ENCODE measurements at regions not wholly inside any gene's neighbourhood (a gene's known extent, or its start where the extent isn't known, plus 50 kb on each side); places are given as distances from the start of the nearest gene placed in this dataset.

- Mint-ChIP-seq H3K27me3 (peaks cover 8% of the 10 kb centered on the region), H3K4me1 (peaks cover 47% of the 10 kb centered on the region), H3K27ac (no peak overlapping the region), H3K36me3 (ENCODE audit: low read depth) (peaks cover 9% of the 10 kb centered on the region), H3K4me3 (no peak overlapping the region), H3K9me3 (peaks cover 3% of the 10 kb centered on the region)
- POLR2A ChIA-PET, result no interaction called here
- DNase-seq, result peak; percentile 67
- CTCF ChIA-PET, result no interaction called here
These were observed 433.8 kb upstream of the SUCLG2 start for GRCh38 chr3:68088216-68088615.

GRCh38 chr3:68072062-68072461 is 417.6 kb upstream of the SUCLG2 start:
- peaks cover 6% of the 10 kb centered on the region for H3K36me3 Mint-ChIP-seq (ENCODE audit: low read depth)

DNA sequence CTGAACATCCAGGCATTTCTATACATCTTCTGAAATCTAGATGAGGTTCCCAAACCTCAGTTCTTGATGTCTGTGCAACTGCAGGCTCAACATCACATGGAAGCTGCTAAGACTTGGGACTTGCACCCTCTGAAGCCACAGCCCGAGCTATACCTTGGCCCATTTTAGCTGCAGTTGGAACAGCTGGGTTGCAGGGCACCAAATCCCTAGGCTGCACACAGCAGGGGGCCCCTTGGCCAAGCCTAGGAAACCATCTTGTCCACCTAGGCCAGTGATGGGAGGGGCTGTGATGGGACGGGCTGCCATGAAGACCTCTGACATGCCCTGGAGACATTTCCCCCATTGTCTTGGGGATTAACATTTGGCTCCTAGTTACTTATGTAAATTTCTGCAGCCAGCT is 415.8 kb upstream of the SUCLG2 start:
- Mint-ChIP-seq H3K36me3 (ENCODE audit: low read depth) (peaks cover 6% of the 10 kb centered on the region), H3K9me3 (peaks cover 24% of the 10 kb centered on the region), H3K27me3 (peaks cover 10% of the 10 kb centered on the region), H3K27ac (no peak overlapping the region), H3K4me3 (no peak overlapping the region), H3K4me1 (no peaks in the 10 kb centered on the region)
- ChIA-PET CTCF (no interaction called here), POLR2A (no interaction called here)
- DNase-seq, result no peak

More at GRCh38 chr3:68072062-68072461, 417.6 kb upstream of the SUCLG2 start:
- POLR2A ChIA-PET, result no interaction called here
- Mint-ChIP-seq H3K9me3 (peaks cover 26% of the 10 kb centered on the region), H3K4me1 (no peaks in the 10 kb centered on the region), H3K27me3 (peaks cover 10% of the 10 kb centered on the region), H3K27ac (no peak overlapping the region), H3K4me3 (no peak overlapping the region)
- no peak for DNase-seq
- CTCF ChIA-PET, result no interaction called here

GRCh38 chr3:68067314-68067713 is 412.9 kb upstream of the SUCLG2 start:
- Mint-ChIP-seq H3K4me3 (no peak overlapping the region), H3K4me1 (no peaks in the 10 kb centered on the region)
- POLR2A ChIA-PET, result no interaction called here

DNA sequence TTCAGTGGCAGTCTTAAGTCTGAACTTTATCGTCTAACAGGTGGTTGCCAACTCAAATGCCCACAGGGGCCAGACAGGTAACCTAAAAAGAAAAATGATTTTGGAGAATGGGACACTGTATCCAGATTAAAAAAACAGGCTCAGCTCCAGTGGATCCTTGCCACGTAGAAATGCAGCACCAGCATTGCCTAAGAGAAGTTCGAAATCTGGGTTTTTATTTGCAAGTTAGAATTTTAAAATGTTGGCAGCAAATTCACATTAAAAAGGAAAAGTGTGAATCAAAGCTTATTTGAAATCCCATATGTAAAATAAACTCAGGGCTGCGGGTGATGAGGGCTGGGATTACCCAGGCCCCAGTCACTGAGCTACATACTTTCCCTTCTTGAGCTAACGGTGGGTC is 408.5 kb upstream of the SUCLG2 start:
- ChIA-PET CTCF (interaction anchor here (0.8 kb wide), 1 partner anchor 705 kb away, joined by 3 read pairs; no protein-coding TSS in a partner anchor), POLR2A (no interaction called here)
- Mint-ChIP-seq H3K36me3 (ENCODE audit: low read depth) (peaks cover 11% of the 10 kb centered on the region), H3K27ac (no peak overlapping the region), H3K4me1 (peaks cover 23% of the 10 kb centered on the region), H3K27me3 (peaks cover 6% of the 10 kb centered on the region), H3K9me3 (peaks cover 3% of the 10 kb centered on the region), H3K4me3 (no peak overlapping the region)
- DNase-seq, result no peak

More at GRCh38 chr3:68067314-68067713, 412.9 kb upstream of the SUCLG2 start:
- no peak for DNase-seq
- Mint-ChIP-seq H3K27me3 (peaks cover 10% of the 10 kb centered on the region), H3K27ac (no peak overlapping the region), H3K36me3 (ENCODE audit: low read depth) (peaks cover 6% of the 10 kb centered on the region), H3K9me3 (peaks cover 23% of the 10 kb centered on the region)
- CTCF ChIA-PET, result interaction anchor here (1.2 kb wide), 1 partner anchor 26 kb away, joined by 3 read pairs; no protein-coding TSS in a partner anchor

DNA sequence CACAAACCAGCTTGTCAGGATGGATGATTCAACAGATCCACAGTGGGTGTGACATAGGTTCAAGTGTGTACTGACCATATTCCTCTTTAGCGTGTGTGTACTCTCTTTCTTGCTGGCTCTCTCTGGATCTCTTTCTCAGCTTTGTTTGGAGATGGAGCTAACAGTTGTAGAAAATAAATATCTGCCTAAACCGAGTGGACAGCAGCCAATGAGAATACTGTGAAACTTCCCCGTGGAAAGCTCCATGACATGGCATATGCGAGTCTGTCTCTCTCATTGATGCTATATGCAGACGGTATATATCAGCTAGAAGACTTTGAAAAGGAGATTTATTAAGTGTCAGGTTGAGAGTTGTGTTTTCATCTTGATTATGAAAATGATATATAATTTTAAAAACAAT is 406.5 kb upstream of the SUCLG2 start:
- H3K27me3 Mint-ChIP-seq, result no peaks in the 10 kb centered on the region
- H3K36me3 Mint-ChIP-seq (ENCODE audit: low read depth), result peaks cover 15% of the 10 kb centered on the region
- peaks cover 2% of the 10 kb centered on the region for H3K9me3 Mint-ChIP-seq
- H3K4me3 Mint-ChIP-seq, result no peak overlapping the region
- ChIA-PET POLR2A (no interaction called here), CTCF (interaction anchor here (1.0 kb wide), 1 partner anchor 22 kb away, joined by 3 read pairs; no protein-coding TSS in a partner anchor)
- H3K27ac Mint-ChIP-seq, result no peak overlapping the region
- DNase-seq, result no peak
- peaks cover 43% of the 10 kb centered on the region for H3K4me1 Mint-ChIP-seq

DNA sequence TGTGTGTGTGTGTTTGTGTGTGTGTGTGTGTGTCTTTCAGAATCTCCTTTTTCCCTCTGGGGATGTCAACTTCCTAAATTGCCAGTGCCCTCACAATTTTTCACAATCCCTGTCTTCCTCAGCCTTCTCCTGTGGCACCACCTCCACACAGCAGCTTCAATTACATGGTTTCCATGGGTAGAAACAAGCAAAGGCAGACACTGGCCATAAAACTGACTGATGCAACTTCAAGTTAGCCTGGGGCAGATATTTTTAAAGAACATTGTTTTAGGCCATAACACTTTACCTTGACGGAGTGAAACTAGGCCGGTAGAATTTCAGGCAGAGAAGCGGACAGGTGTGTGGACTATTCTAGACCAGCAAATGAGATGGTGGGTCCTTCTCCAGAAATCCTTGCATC is 405.8 kb upstream of the SUCLG2 start:
- ChIA-PET POLR2A (no interaction called here), CTCF (no interaction called here)
- H3K4me3 Mint-ChIP-seq, result no peak overlapping the region
- H3K9me3 Mint-ChIP-seq, result peaks cover 5% of the 10 kb centered on the region
- no peak for DNase-seq
- peaks cover 19% of the 10 kb centered on the region for H3K36me3 Mint-ChIP-seq (ENCODE audit: low read depth)
- H3K4me1 Mint-ChIP-seq, result peaks cover 47% of the 10 kb centered on the region
- no peak overlapping the region for H3K27ac Mint-ChIP-seq
- no peaks in the 10 kb centered on the region for H3K27me3 Mint-ChIP-seq

- no peak for DNase-seq
- Mint-ChIP-seq H3K9me3 (peaks cover 5% of the 10 kb centered on the region), H3K36me3 (ENCODE audit: low read depth) (peaks cover 19% of the 10 kb centered on the region), H3K27me3 (no peaks in the 10 kb centered on the region), H3K4me3 (no peak overlapping the region), H3K4me1 (peaks cover 47% of the 10 kb centered on the region), H3K27ac (no peak overlapping the region)
- ChIA-PET POLR2A (no interaction called here), CTCF (no interaction called here)
These were observed 405.3 kb upstream of the SUCLG2 start for GRCh38 chr3:68059628-68060152.

DNA sequence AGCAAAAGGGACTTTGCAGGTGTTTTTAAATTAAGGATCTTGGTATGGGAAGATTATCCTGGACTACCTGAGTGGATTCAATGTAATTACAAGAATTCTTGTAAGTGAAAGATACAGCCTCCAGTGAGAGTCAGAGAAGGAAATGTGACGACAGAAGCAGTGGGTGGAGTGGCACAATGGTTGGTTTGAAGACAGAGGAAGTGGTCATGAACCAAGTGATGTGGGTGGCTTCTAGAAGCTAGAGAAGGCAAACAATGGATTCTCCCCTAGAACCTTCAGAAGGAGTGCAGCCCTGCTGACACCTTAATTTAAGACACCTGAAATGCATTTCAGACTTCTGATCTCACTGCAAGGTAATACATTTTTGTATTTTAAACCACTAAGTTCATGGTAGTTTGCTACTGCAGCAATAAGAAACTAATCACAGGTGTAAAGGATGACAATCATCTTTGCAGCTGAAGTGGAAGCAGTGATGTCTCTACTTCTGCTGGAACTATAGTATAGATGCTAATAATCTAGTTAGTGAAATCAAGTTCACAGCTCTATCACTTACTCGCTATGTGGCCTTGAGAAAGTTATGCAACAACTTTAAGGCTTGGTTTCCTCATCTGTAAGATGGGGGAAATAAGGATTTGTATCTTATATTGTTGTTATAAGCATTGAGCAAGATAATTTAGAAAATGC is 403.4 kb upstream of the SUCLG2 start:
- CTCF ChIA-PET, result no interaction called here

GRCh38 chr3:68056556-68056955 is 402.1 kb upstream of the SUCLG2 start:
- DNase-seq, result no peak
- peaks cover 9% of the 10 kb centered on the region for H3K9me3 Mint-ChIP-seq
- POLR2A ChIA-PET, result no interaction called here
- H3K4me3 Mint-ChIP-seq, result no peak overlapping the region
- H3K4me1 Mint-ChIP-seq, result peaks cover 45% of the 10 kb centered on the region
- no peaks in the 10 kb centered on the region for H3K27me3 Mint-ChIP-seq
- H3K36me3 Mint-ChIP-seq (ENCODE audit: low read depth), result peaks cover 19% of the 10 kb centered on the region
- peak overlapping the region; percentile 46 for H3K27ac Mint-ChIP-seq
- CTCF ChIA-PET, result no interaction called here

More for the DNA sequence above, 403.4 kb upstream of the SUCLG2 start:
- peaks cover 47% of the 10 kb centered on the region for H3K4me1 Mint-ChIP-seq
- DNase-seq, result peak; percentile 81
- H3K27me3 Mint-ChIP-seq, result no peaks in the 10 kb centered on the region
- H3K9me3 Mint-ChIP-seq, result peaks cover 5% of the 10 kb centered on the region
- peak overlapping the region; percentile 71 for H3K4me3 Mint-ChIP-seq
- POLR2A ChIA-PET, result no interaction called here
- H3K36me3 Mint-ChIP-seq (ENCODE audit: low read depth), result peaks cover 19% of the 10 kb centered on the region
- peak overlapping the region; percentile 86 for H3K27ac Mint-ChIP-seq

GRCh38 chr3:68055215-68055614 is 400.8 kb upstream of the SUCLG2 start:
- no peak overlapping the region for H3K4me3 Mint-ChIP-seq
- POLR2A ChIA-PET, result no interaction called here
- no peaks in the 10 kb centered on the region for H3K27me3 Mint-ChIP-seq
- no peak for DNase-seq
- H3K9me3 Mint-ChIP-seq, result peaks cover 9% of the 10 kb centered on the region
- H3K4me1 Mint-ChIP-seq, result peaks cover 40% of the 10 kb centered on the region
- peaks cover 17% of the 10 kb centered on the region for H3K36me3 Mint-ChIP-seq (ENCODE audit: low read depth)
- CTCF ChIA-PET, result no interaction called here
- no peak overlapping the region for H3K27ac Mint-ChIP-seq

GRCh38 chr3:68049776-68050175 is 395.4 kb upstream of the SUCLG2 start:
- ChIA-PET POLR2A (no interaction called here), CTCF (no interaction called here)
- Mint-ChIP-seq H3K27me3 (peaks cover 4% of the 10 kb centered on the region), H3K4me3 (no peak overlapping the region), H3K27ac (no peak overlapping the region), H3K4me1 (no peaks in the 10 kb centered on the region), H3K9me3 (peaks cover 11% of the 10 kb centered on the region), H3K36me3 (ENCODE audit: low read depth) (no peaks in the 10 kb centered on the region)
- DNase-seq, result no peak

DNA sequence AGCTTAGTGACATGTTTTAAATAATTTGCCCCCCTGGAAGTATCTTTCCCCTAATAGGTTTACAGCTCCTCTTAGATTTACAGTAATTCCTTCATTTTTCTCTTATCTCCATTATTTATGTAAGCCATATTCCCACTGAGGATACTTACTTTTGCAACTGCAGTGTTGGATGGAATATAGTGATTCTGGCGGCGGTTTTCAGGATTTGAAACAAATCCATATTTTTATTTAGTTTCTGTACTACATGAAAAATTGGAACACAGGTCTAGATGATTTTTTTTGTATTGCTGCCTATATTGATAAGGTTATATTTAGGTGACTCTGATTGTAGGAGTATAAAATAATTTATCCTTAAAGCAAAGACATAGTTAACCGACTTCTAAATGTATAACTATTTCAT is 391.6 kb upstream of the SUCLG2 start:
- no peak overlapping the region for H3K27ac Mint-ChIP-seq
- no peaks in the 10 kb centered on the region for H3K4me1 Mint-ChIP-seq
- no peak overlapping the region for H3K4me3 Mint-ChIP-seq
- CTCF ChIA-PET, result no interaction called here
- DNase-seq, result no peak
- POLR2A ChIA-PET, result no interaction called here
- no peaks in the 10 kb centered on the region for H3K36me3 Mint-ChIP-seq (ENCODE audit: low read depth)
- peaks cover 10% of the 10 kb centered on the region for H3K9me3 Mint-ChIP-seq
- peaks cover 8% of the 10 kb centered on the region for H3K27me3 Mint-ChIP-seq

DNA sequence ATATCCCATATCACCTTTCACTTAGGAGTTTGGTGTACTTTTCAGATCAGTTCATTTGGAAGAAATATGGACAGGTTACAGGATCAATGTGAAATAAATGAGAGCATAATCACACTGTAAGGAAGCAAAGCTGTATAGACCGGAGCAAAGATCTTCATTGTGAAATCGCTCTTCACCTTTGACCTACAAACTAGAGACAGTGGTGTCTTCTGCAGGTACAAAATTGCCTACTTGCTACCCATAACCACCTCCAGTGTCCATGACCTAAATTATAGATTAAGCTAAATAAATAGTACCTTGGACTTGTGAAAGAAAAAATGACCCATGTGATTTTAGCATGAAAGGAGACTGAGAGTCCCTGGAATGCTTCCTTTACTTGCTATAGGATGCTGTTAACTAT is 379.5 kb upstream of the SUCLG2 start:
- H3K27ac Mint-ChIP-seq, result no peak overlapping the region
- H3K4me3 Mint-ChIP-seq, result no peak overlapping the region
- no peak for DNase-seq
- H3K27me3 Mint-ChIP-seq, result peaks cover 6% of the 10 kb centered on the region
- H3K9me3 Mint-ChIP-seq, result peaks cover 5% of the 10 kb centered on the region
- ChIA-PET POLR2A (no interaction called here), CTCF (no interaction called here)
- H3K4me1 Mint-ChIP-seq, result no peaks in the 10 kb centered on the region
- H3K36me3 Mint-ChIP-seq (ENCODE audit: low read depth), result no peaks in the 10 kb centered on the region

Data from activated CD4-positive, alpha-beta T cell treated with anti-CD3 and anti-CD28 coated beads, Interleukin-2, amount 10 ng/mL, durations not matched to agents 7 days and 5 days (primary cell).